ENCODE measurements at regions not wholly inside any gene's neighbourhood (a gene's known extent, or its start where the extent isn't known, plus 50 kb on each side); places are given as distances from the start of the nearest gene placed in this dataset.

GRCh38 chr19:16025108-16026101, 50.9 kb upstream of the TPM4 start:
- TF ChIP-seq, protein P1, sequence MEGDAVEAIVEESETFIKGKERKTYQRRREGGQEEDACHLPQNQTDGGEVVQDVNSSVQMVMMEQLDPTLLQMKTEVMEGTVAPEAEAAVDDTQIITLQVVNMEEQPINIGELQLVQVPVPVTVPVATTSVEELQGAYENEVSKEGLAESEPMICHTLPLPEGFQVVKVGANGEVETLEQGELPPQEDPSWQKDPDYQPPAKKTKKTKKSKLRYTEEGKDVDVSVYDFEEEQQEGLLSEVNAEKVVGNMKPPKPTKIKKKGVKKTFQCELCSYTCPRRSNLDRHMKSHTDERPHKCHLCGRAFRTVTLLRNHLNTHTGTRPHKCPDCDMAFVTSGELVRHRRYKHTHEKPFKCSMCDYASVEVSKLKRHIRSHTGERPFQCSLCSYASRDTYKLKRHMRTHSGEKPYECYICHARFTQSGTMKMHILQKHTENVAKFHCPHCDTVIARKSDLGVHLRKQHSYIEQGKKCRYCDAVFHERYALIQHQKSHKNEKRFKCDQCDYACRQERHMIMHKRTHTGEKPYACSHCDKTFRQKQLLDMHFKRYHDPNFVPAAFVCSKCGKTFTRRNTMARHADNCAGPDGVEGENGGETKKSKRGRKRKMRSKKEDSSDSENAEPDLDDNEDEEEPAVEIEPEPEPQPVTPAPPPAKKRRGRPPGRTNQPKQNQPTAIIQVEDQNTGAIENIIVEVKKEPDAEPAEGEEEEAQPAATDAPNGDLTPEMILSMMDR (tag by site-specific recombination; IDR thresholded peaks at IDR 0.05) = no peak; the same call in 1 of the 2 replicates
- TF ChIP-seq ZNF596 (tag by site-specific recombination; IDR thresholded peaks at IDR 0.05) = no peak
- TF ChIP-seq GLI4 (tag by site-specific recombination; IDR thresholded peaks at IDR 0.05) = no peak
- no peak for TF ChIP-seq ZNF223 (tag by site-specific recombination; IDR thresholded peaks at IDR 0.05)
- TF ChIP-seq HOXC10 (CRISPR knock-in tag; IDR thresholded peaks at IDR 0.05) = no peak
- TF ChIP-seq, protein P2, sequence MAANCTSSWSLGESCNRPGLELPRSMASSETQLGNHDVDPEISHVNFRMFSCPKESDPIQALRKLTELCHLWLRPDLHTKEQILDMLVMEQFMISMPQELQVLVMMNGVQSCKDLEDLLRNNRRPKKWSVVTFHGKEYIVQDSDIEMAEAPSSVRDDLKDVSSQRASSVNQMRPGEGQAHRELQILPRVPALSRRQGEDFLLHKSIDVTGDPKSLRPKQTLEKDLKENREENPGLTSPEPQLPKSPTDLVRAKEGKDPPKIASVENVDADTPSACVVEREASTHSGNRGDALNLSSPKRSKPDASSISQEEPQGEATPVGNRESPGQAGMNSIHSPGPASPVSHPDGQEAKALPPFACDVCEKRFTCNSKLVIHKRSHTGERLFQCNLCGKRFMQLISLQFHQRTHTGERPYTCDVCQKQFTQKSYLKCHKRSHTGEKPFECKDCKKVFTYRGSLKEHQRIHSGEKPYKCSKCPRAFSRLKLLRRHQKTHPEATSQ (tag by site-specific recombination; IDR thresholded peaks at IDR 0.05) = no peak
- TF ChIP-seq, protein P3, sequence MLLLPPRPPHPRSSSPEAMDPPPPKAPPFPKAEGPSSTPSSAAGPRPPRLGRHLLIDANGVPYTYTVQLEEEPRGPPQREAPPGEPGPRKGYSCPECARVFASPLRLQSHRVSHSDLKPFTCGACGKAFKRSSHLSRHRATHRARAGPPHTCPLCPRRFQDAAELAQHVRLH (tag by site-specific recombination; IDR thresholded peaks at IDR 0.05) = no peak
- TF ChIP-seq ZIC2 (tag by site-specific recombination; IDR thresholded peaks at IDR 0.05) = no peak
